HepG2 (cell line): ENCODE measurements at regions not wholly inside any gene's neighbourhood (a gene's known extent, or its start where the extent isn't known, plus 50 kb on each side); places are given as distances from the start of the nearest gene placed in this dataset.

Experiments used
- ATAC-seq: fragments of 200-7000 bp; cut with Tn5 transposase; 3 replicates; pipeline ENCODE4 v1.9.1; 2020; ENCODE audit warnings: mild to moderate bottlenecking, moderate library complexity
- BruUV-seq: library from RNA; stranded (reverse); fragments of 400-500 nt; replicated peaks from 2 replicates; lab custom pipeline; 2021; lab: Mats Ljungman, UMichigan
- CTCF ChIA-PET: fragments of 300-600 bp; formaldehyde crosslinking; extraction: SDS; loops from one replicate; lab custom pipeline; 2021; ENCODE audit warnings: low total read pairs, inconsistent platforms, low intra/inter-chr PET ratio; lab: Yijun Ruan, JAX
- POLR2A ChIA-PET: fragments of 350-600 bp; sonication (Branson Sonifier 250); formaldehyde crosslinking; loops from one replicate; lab custom pipeline; 2020; ENCODE audit warnings: antibody characterized with exemption, inconsistent platforms; lab: Yijun Ruan, JAX
- DNase-seq: peaks from one replicate; pipeline ENCODE4 v3.0.0-alpha.2; 2015; ENCODE audit warnings: low spot score
- FAIRE-seq: peaks from 3 replicates; lab custom pipeline; 2011; peaks lifted over from hg19 to GRCh38; lab: Jason Lieb, UNC
- H2AFZ ChIP-seq: one replicate; pipeline ENCODE4 v1.6.1; 2011; ENCODE audit warnings: low read length, inconsistent platforms
- H3K27ac ChIP-seq: fragments of 300-600 bp; 3 replicates; pipeline ENCODE4 v1.8.0; 2011; ENCODE audit warnings: mixed run types, mild to moderate bottlenecking, mixed read lengths, low read length, inconsistent platforms; ENCODE audit not compliant: insufficient read depth; ENCODE audit errors: extremely low read length
- H3K27me3 ChIP-seq, 2 experiments: fragments of 200-600 bp in 1 of 2; 2 replicates in 1 of 2; 3 replicates in 1 of 2; pipeline versions ENCODE4 v1.6.0 to v1.8.0; 2011; ENCODE audit warnings: low read length in 2 of 2, mild to moderate bottlenecking in 2 of 2, moderate library complexity in 2 of 2, inconsistent platforms in 1 of 2; ENCODE audit not compliant: insufficient read depth in 2 of 2, control insufficient read depth in 1 of 2
- H3K36me3 ChIP-seq, 2 experiments: fragments of 200-600 bp in 1 of 2; replicated peaks in 1 of 2; 2 replicates in 1 of 2; 3 replicates in 1 of 2; pipeline versions ENCODE4 v1.5.1 to v1.8.0; 2011; ENCODE audit warnings: low read length in 2 of 2, inconsistent platforms in 1 of 2; ENCODE audit not compliant: insufficient read depth in 2 of 2, control insufficient read depth in 1 of 2
- H3K4me1 ChIP-seq: 2 replicates; pipeline ENCODE4 v1.5.1; 2012; ENCODE audit warnings: low read length, inconsistent platforms; ENCODE audit not compliant: insufficient read depth
- H3K4me2 ChIP-seq: 2 replicates; pipeline ENCODE4 v1.6.0; 2011; ENCODE audit warnings: low read depth, low read length, inconsistent platforms
- H3K4me3 ChIP-seq, 3 experiments: fragments of 200-600 bp in 1 of 3; sonication (generic), shearing (Covaris generic) in 1 of 3; replicated peaks in 1 of 3; 2 replicates each; pipeline ENCODE4 v1.5.1; 2011 to 2016; ENCODE audit warnings: low read length in 3 of 3, inconsistent platforms in 2 of 3, low read depth in 2 of 3, mild to moderate bottlenecking in 2 of 3, control low read depth in 1 of 3, mixed read lengths in 1 of 3; ENCODE audit not compliant: insufficient read depth in 1 of 3
- H3K79me2 ChIP-seq: one replicate; pipeline ENCODE4 v1.6.1; 2011; ENCODE audit warnings: low read length, inconsistent platforms; ENCODE audit not compliant: insufficient read depth
- H3K9ac ChIP-seq: 2 replicates; pipeline ENCODE4 v1.6.0; 2011; ENCODE audit warnings: mild to moderate bottlenecking, low read depth, low read length, inconsistent platforms; ENCODE audit not compliant: insufficient read depth
- H3K9me3 ChIP-seq: 2 replicates; pipeline ENCODE4 v1.5.1; 2012; ENCODE audit warnings: mild to moderate bottlenecking, low read length
- H4K20me1 ChIP-seq: 2 replicates; pipeline ENCODE4 v1.6.0; 2011; ENCODE audit warnings: inconsistent platforms, mild to moderate bottlenecking, low read length, moderate library complexity; ENCODE audit not compliant: insufficient read depth
- ATRX ChIP-seq: sonication (generic); formaldehyde crosslinking; IDR thresholded peaks from 2 replicates; pipeline ENCODE4 v1.4.0; 2020; ENCODE audit warnings: missing genetic modification reagents, borderline replicate concordance
- HHEX ChIP-seq: IDR thresholded peaks from 2 replicates; pipeline ENCODE4 v1.6.1; 2016; ENCODE audit warnings: control low read depth
- HNRNPH1 ChIP-seq: fragments of 200-400 bp; formaldehyde crosslinking; optimal IDR thresholded peaks from 2 replicates; pipeline ENCODE3; 2017; ENCODE audit warnings: mild to moderate bottlenecking, low read depth, low read length
- KDM5B ChIP-seq: sonication (generic); formaldehyde crosslinking; IDR thresholded peaks from 2 replicates; pipeline ENCODE4 v1.4.0; 2020; ENCODE audit warnings: missing genetic modification reagents, mild to moderate bottlenecking, borderline replicate concordance
- PLRG1 ChIP-seq: fragments of 450-650 bp; conservative IDR thresholded peaks from 2 replicates; pipeline ENCODE4 v1.6.1; 2016
- SP4 ChIP-seq: sonication (generic); formaldehyde crosslinking; IDR thresholded peaks from 2 replicates; pipeline ENCODE4 v1.8.1; 2023; ENCODE audit warnings: mild to moderate bottlenecking, missing genetic modification reagents
- TFDP1 ChIP-seq: IDR thresholded peaks from 2 replicates; pipeline ENCODE4 v1.6.1; 2016; ENCODE audit warnings: missing compliant biosample characterization, missing genetic modification reagents, borderline replicate concordance
- THAP9 ChIP-seq: sonication (generic); formaldehyde crosslinking; IDR thresholded peaks from 2 replicates; pipeline ENCODE4; 2020; ENCODE audit warnings: missing genetic modification reagents, mild to moderate bottlenecking, borderline replicate concordance
- ZNF17 ChIP-seq: sonication (generic); formaldehyde crosslinking; IDR thresholded peaks from 2 replicates; pipeline ENCODE4 v1.5.0; 2020; ENCODE audit warnings: mild to moderate bottlenecking, missing genetic modification reagents
- ZNF3 ChIP-seq: IDR thresholded peaks from 2 replicates; pipeline ENCODE4 v1.7.0; 2017; ENCODE audit warnings: inconsistent platforms
- ZNF441 ChIP-seq: sonication (generic); formaldehyde crosslinking; IDR thresholded peaks from 2 replicates; pipeline ENCODE4 v1.7.0; 2021; ENCODE audit warnings: missing genetic modification reagents, borderline replicate concordance
- ZNF484 ChIP-seq: sonication (generic); formaldehyde crosslinking; IDR thresholded peaks from 2 replicates; pipeline ENCODE4 v1.5.1; 2020; ENCODE audit warnings: mild to moderate bottlenecking, low read depth, missing genetic modification reagents, borderline replicate concordance
- ZNF510 ChIP-seq: sonication (generic); formaldehyde crosslinking; IDR thresholded peaks from 2 replicates; pipeline ENCODE4 v1.4.0; 2020; ENCODE audit warnings: low read depth, mild to moderate bottlenecking, missing genetic modification reagents
- ZNF605 ChIP-seq: sonication (generic); formaldehyde crosslinking; IDR thresholded peaks from 2 replicates; pipeline ENCODE4 v1.8.0; 2022; ENCODE audit warnings: mild to moderate bottlenecking, missing genetic modification reagents
- ZNF776 ChIP-seq: sonication (generic); formaldehyde crosslinking; IDR thresholded peaks from 2 replicates; pipeline ENCODE4 v1.4.0; 2020; ENCODE audit warnings: mild to moderate bottlenecking, missing genetic modification reagents
- WGBS: methylation state at CpG from one replicate; pipeline ENCODE4 v1.1.6; 2017; ENCODE audit warnings: low lambda C conversion rate; 5-methylcytosine and 5-hydroxymethylcytosine counted together
- in situ Hi-C: cut with HindIII; loops from 2 replicates; pipeline ENCODE4 v1.10.0; 2017; ENCODE audit warnings: low pct_unique_long_range_greater_than_20kb; ENCODE audit not compliant: extremely low pct_ligation_motif_present
- intact Hi-C: fragments of 100-400 bp; cut with micrococcal nuclease; formaldehyde crosslinking; loops from one replicate; pipeline ENCODE4 v1.10.0; 2022; ENCODE audit not compliant: unreplicated experiment
- TF ChIP-seq, protein P1 (sequence below), 2 experiments: sonication (generic) in 1 of 2; formaldehyde crosslinking in 1 of 2; IDR thresholded peaks; 2 replicates each; pipeline versions ENCODE4 v1.5.1 to v1.6.1; 2011 to 2020; ENCODE audit warnings: borderline replicate concordance in 1 of 2, low read depth in 1 of 2, low read length in 1 of 2, mild to moderate bottlenecking in 1 of 2, missing genetic modification reagents in 1 of 2, moderate library complexity in 1 of 2
- TF ChIP-seq, protein P2 (sequence below): sonication (generic); formaldehyde crosslinking; IDR thresholded peaks from 2 replicates; pipeline ENCODE4 v1.8.0; 2022; ENCODE audit warnings: missing genetic modification reagents, mild to moderate bottlenecking, borderline replicate concordance

DNA sequence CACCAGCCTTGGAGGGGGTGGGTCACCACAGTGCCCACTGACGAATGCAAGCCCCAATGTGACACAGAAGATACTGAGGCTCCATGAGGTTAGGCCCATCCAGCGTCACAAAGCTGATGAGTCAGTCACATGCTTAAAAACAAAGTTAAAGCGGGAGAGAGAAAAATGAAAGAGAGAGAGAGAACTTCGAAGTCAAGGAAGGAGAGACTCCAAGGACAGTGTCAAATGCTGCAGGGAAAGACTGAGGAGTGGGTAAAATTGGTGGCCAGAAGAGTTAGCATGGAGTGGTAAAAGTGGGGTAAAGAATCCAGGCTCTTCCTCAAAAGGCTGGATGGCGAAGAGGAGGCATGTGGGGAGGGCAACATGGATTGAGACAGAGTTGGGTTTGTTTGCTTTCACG is 201.9 kb upstream of the CCDC150 start (continued):
- TF ChIP-seq TFDP1 (CRISPR knock-in tag) (no peak), ATRX (no peak), ZNF484 (CRISPR knock-in tag) (no peak), THAP9 (no peak)

DNA sequence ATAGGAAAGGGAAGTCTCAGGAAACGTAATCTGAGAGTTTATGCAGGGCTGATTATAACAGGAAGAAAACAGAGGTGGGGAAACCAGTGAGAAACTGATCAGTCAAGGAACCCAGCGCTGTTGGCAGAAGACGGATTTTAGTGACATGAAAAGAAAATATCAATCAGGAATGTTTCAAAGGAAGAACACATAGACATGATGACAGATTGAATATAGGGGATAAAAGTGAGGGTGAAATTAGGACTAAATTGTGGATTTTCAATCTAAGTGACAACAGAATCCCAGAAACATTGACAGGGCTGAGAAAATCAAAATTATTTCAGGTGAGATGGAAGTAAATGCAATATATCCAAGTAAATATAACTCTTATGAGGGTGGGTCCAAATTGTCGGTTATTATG is 199.8 kb upstream of the CCDC150 start:
- Histone ChIP-seq H3K9me3 (no peaks in the 10 kb centered on the region), H4K20me1 (no peaks in the 10 kb centered on the region), H3K4me3 (no peak overlapping the region), H3K4me1 (no peaks in the 10 kb centered on the region), H3K36me3 (no peaks in the 10 kb centered on the region), H2AFZ (no peak overlapping the region), H3K27me3 (peaks cover 0 to 8% of the 10 kb centered on the region in 2 experiments; a peak in 1 of 5 replicates), H3K79me2 (no peaks in the 10 kb centered on the region), H3K9ac (no peak overlapping the region), H3K27ac (no peak overlapping the region), H3K4me2 (no peak overlapping the region)
- POLR2A ChIA-PET = no interaction called here
- DNase-seq (no peak), ATAC-seq (no peak), FAIRE-seq (no peak)
- CTCF ChIA-PET = no interaction called here
- TF ChIP-seq HHEX (CRISPR knock-in tag) (no peak), HNRNPH1 (no peak), ZNF441 (no peak), PLRG1 (no peak), SP4 (no peak), ZNF3 (CRISPR knock-in tag) (no peak), ZNF776 (CRISPR knock-in tag) (no peak), KDM5B (no peak), ZNF17 (CRISPR knock-in tag) (no peak), ZNF510 (CRISPR knock-in tag) (no peak), ZNF605 (no peak)
- TF ChIP-seq, protein P1, sequence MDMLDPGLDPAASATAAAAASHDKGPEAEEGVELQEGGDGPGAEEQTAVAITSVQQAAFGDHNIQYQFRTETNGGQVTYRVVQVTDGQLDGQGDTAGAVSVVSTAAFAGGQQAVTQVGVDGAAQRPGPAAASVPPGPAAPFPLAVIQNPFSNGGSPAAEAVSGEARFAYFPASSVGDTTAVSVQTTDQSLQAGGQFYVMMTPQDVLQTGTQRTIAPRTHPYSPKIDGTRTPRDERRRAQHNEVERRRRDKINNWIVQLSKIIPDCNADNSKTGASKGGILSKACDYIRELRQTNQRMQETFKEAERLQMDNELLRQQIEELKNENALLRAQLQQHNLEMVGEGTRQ (IDR thresholded peaks at IDR 0.05; ENCODE audit: low read depth, low read length) = no peak
- TF ChIP-seq, protein P1 (CRISPR knock-in tag; IDR thresholded peaks at IDR 0.05; ENCODE audit: borderline replicate concordance) = no peak
- TF ChIP-seq, protein P2, sequence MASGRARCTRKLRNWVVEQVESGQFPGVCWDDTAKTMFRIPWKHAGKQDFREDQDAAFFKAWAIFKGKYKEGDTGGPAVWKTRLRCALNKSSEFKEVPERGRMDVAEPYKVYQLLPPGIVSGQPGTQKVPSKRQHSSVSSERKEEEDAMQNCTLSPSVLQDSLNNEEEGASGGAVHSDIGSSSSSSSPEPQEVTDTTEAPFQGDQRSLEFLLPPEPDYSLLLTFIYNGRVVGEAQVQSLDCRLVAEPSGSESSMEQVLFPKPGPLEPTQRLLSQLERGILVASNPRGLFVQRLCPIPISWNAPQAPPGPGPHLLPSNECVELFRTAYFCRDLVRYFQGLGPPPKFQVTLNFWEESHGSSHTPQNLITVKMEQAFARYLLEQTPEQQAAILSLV (CRISPR knock-in tag) = no peak
- 16% methylated on average over 4 of the region's 4 CpGs for WGBS
- no TSS peak for BruUV-seq
- in situ Hi-C loops (no loop called here), intact Hi-C loops (loop anchor here (5.0 kb wide), 1 partner anchor 903 kb away; no protein-coding TSS in a partner anchor)
